ENCODE measurements at regions not wholly inside any gene's neighbourhood (a gene's known extent, or its start where the extent isn't known, plus 50 kb on each side); places are given as distances from the start of the nearest gene placed in this dataset.

DNA sequence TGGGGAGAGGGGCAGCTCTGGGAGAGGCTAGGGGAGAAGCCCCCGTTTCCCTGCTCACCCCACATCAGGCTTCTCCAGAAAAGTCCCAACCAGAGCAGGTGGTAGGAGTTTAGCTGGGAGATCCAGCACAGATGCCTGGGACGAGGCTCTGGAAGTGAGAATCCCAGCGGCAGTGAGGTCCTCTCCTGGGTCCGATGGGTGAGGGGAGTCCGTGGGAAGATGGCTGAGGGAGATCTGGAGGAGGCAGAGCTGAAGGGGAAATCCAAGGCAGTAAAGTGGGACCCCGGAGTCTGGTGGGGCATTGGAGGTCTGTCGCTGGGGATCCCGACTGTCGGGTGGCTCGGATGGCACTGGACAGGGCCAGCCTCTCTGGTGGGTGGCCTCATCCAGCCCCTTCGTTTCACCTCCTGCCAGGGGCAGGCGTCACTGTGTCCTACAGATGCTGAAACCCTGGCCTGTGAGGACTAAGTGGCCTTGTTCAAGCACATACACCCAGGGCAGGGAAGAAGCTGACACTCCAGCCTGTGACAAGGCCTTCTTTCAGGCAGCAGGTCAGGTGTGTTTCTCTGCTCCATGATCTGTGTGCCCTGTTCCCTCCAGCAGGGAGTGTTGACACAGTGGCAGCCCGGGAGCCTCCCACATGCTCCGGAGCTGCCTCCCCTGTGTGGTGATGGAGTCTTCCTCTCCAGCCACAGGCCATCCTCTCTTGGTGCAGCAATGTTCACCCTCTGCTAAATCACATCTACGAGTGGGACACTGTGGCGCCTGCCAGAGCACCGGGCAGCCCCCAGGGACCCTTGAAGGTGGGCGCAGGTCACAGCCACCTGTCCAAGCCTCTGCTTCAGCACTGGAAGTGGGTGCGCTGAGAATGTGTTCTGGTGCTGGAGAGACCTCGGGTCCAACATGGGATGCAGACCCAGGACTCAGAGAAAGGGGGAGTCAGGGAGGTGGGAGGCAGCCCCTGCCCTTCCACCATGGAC is 850.8 kb downstream of the BRD1 start:
- no peaks in the 10 kb centered on the region for H3K4me1 ChIP-seq (ENCODE audit: control insufficient read depth, insufficient read depth, low read length)
- ChIA-PET POLR2A (no interaction called here), CTCF (no interaction called here)
- DNase-seq (ENCODE audit: low read depth, low spot score) (no peak), ATAC-seq (no peak)
- BruUV-seq (replicated peaks), result no TSS peak
- no peaks in the 10 kb centered on the region for H3K36me3 ChIP-seq (ENCODE audit: control insufficient read depth, insufficient read depth, low read length)
- in situ Hi-C loops (cut with HindIII; ENCODE audit: low pct_unique_long_range_greater_than_20kb, low sequenced_read_pairs), result no loop called here
- no peaks in the 10 kb centered on the region for H3K9me3 ChIP-seq (ENCODE audit: control insufficient read depth, insufficient read depth, low read depth, low read length)
- TF ChIP-seq, protein P1, sequence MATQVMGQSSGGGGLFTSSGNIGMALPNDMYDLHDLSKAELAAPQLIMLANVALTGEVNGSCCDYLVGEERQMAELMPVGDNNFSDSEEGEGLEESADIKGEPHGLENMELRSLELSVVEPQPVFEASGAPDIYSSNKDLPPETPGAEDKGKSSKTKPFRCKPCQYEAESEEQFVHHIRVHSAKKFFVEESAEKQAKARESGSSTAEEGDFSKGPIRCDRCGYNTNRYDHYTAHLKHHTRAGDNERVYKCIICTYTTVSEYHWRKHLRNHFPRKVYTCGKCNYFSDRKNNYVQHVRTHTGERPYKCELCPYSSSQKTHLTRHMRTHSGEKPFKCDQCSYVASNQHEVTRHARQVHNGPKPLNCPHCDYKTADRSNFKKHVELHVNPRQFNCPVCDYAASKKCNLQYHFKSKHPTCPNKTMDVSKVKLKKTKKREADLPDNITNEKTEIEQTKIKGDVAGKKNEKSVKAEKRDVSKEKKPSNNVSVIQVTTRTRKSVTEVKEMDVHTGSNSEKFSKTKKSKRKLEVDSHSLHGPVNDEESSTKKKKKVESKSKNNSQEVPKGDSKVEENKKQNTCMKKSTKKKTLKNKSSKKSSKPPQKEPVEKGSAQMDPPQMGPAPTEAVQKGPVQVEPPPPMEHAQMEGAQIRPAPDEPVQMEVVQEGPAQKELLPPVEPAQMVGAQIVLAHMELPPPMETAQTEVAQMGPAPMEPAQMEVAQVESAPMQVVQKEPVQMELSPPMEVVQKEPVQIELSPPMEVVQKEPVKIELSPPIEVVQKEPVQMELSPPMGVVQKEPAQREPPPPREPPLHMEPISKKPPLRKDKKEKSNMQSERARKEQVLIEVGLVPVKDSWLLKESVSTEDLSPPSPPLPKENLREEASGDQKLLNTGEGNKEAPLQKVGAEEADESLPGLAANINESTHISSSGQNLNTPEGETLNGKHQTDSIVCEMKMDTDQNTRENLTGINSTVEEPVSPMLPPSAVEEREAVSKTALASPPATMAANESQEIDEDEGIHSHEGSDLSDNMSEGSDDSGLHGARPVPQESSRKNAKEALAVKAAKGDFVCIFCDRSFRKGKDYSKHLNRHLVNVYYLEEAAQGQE (IDR thresholded peaks at IDR 0.05; ENCODE audit: insufficient read depth in 1 of 2, low read depth in 2 of 2, low read length in 1 of 2), result no peak
- TF ChIP-seq SIN3A (IDR thresholded peaks at IDR 0.05; ENCODE audit: borderline replicate concordance, insufficient read depth, low read depth, low read length), result no peak
- TF ChIP-seq, protein P2, sequence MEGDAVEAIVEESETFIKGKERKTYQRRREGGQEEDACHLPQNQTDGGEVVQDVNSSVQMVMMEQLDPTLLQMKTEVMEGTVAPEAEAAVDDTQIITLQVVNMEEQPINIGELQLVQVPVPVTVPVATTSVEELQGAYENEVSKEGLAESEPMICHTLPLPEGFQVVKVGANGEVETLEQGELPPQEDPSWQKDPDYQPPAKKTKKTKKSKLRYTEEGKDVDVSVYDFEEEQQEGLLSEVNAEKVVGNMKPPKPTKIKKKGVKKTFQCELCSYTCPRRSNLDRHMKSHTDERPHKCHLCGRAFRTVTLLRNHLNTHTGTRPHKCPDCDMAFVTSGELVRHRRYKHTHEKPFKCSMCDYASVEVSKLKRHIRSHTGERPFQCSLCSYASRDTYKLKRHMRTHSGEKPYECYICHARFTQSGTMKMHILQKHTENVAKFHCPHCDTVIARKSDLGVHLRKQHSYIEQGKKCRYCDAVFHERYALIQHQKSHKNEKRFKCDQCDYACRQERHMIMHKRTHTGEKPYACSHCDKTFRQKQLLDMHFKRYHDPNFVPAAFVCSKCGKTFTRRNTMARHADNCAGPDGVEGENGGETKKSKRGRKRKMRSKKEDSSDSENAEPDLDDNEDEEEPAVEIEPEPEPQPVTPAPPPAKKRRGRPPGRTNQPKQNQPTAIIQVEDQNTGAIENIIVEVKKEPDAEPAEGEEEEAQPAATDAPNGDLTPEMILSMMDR (IDR thresholded peaks at IDR 0.05), result no peak
- TF ChIP-seq POLR2AphosphoS5 (IDR thresholded peaks at IDR 0.05; ENCODE audit: low read depth, low read length), result no peak
- TF ChIP-seq TCF7L2 (IDR thresholded peaks at IDR 0.05; ENCODE audit: low read depth, low read length), result no peak
- no peak overlapping the region for H3K27ac ChIP-seq (ENCODE audit: low read length)
- intact Hi-C loops (cut with micrococcal nuclease; ENCODE audit: unreplicated experiment), result no loop called here
- no peaks in the 10 kb centered on the region; the same call in 1 of the 2 replicates for H3K27me3 ChIP-seq (ENCODE audit: control insufficient read depth, insufficient read depth, low read length)
- H3K4me3 ChIP-seq (ENCODE audit: low read depth in 2 of 2, low read length in 2 of 2), result no peak overlapping the region

DNA sequence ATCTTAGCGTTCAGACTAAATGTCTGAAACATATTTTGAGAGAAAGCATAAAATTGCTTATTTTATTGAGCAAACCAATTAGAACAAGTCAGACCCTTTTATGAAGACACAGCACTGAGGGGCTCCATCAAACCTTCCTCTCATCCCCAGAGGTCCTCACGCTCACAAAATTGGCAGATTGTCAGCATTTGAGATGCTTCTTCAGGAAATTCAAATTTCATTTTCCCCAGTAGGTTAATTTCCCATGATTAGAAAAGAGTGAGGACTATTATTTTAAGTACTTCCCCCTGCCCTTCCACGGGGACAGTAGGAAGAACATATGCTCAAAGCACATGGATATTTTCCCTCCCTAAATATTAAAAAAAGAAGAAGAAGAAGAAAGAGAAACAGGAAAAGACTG is 851.8 kb downstream of the BRD1 start:
- Histone ChIP-seq H3K4me3 (ENCODE audit: low read depth in 2 of 2, low read length in 2 of 2) (no peak overlapping the region), H3K36me3 (ENCODE audit: control insufficient read depth, insufficient read depth, low read length) (no peaks in the 10 kb centered on the region), H3K27me3 (ENCODE audit: control insufficient read depth, insufficient read depth, low read length) (no peaks in the 10 kb centered on the region; the same call in 1 of the 2 replicates), H3K4me1 (ENCODE audit: control insufficient read depth, insufficient read depth, low read length) (no peaks in the 10 kb centered on the region), H3K9me3 (ENCODE audit: control insufficient read depth, insufficient read depth, low read depth, low read length) (no peaks in the 10 kb centered on the region), H3K27ac (ENCODE audit: low read length) (no peak overlapping the region)
- no TSS peak for BruUV-seq (replicated peaks)
- no peak for ATAC-seq
- TF ChIP-seq, protein P1 (IDR thresholded peaks at IDR 0.05; ENCODE audit: insufficient read depth in 1 of 2, low read depth in 2 of 2, low read length in 1 of 2), result no peak
- TF ChIP-seq, protein P2 (IDR thresholded peaks at IDR 0.05), result no peak
- TF ChIP-seq SIN3A (IDR thresholded peaks at IDR 0.05; ENCODE audit: borderline replicate concordance, insufficient read depth, low read depth, low read length) (no peak), TCF7L2 (IDR thresholded peaks at IDR 0.05; ENCODE audit: low read depth, low read length) (no peak), POLR2AphosphoS5 (IDR thresholded peaks at IDR 0.05; ENCODE audit: low read depth, low read length) (no peak)
- POLR2A ChIA-PET, result no interaction called here
- intact Hi-C loops (cut with micrococcal nuclease; ENCODE audit: unreplicated experiment), result no loop called here
- CTCF ChIA-PET, result no interaction called here
- in situ Hi-C loops (cut with HindIII; ENCODE audit: low pct_unique_long_range_greater_than_20kb, low sequenced_read_pairs), result no loop called here
- no peak for DNase-seq (ENCODE audit: low read depth, low spot score)

Measured in Panc1 (cell line).